ENCODE measurements at regions not wholly inside any gene's neighbourhood (a gene's known extent, or its start where the extent isn't known, plus 50 kb on each side); places are given as distances from the start of the nearest gene placed in this dataset.

GRCh38 chr6:33908025-33908424 is 104.2 kb upstream of the MLN start (continued):
- no peak for TF ChIP-seq RAD21 (conservative IDR thresholded peaks at IDR 0.05 in 1 of 2, IDR thresholded peaks at IDR 0.05 in 1 of 2)
- no peak for TF ChIP-seq RNF2 (IDR thresholded peaks at IDR 0.05; ENCODE audit: borderline replicate concordance, low read depth)
- TF ChIP-seq, protein P1, sequence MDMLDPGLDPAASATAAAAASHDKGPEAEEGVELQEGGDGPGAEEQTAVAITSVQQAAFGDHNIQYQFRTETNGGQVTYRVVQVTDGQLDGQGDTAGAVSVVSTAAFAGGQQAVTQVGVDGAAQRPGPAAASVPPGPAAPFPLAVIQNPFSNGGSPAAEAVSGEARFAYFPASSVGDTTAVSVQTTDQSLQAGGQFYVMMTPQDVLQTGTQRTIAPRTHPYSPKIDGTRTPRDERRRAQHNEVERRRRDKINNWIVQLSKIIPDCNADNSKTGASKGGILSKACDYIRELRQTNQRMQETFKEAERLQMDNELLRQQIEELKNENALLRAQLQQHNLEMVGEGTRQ (IDR thresholded peaks at IDR 0.05), result no peak
- TF ChIP-seq ZFP36 (IDR thresholded peaks at IDR 0.05; ENCODE audit: borderline replicate concordance, partially characterized antibody), result no peak
- TF ChIP-seq BHLHE40 (IDR thresholded peaks at IDR 0.05; ENCODE audit: low read depth, low read length), result no peak

GRCh38 chr6:33907227-33907626 is 103.4 kb upstream of the MLN start:
- POLR2A ChIA-PET, result interaction anchor here (0.7 kb wide), 1 partner anchor 195 kb away, joined by 4 read pairs; no protein-coding TSS in a partner anchor
- Histone ChIP-seq H3K4me2 (no peak overlapping the region), H3K27ac (no peak overlapping the region), H3K4me3 (no peak overlapping the region), H3K4me1 (0 out of 3 replicates have a peak, but pooled peaks cover 3% of the 10 kb centered on the region), H3K9me3 (no peaks in the 10 kb centered on the region)
- FAIRE-seq (no peak), DNase-seq (ENCODE audit: low read depth in 1 of 2, low spot score in 1 of 2) (no peak), ATAC-seq (no peak)
- TF ChIP-seq ZFP36 (IDR thresholded peaks at IDR 0.05; ENCODE audit: borderline replicate concordance, partially characterized antibody) (no peak), ATOH8 (CRISPR knock-in tag; IDR thresholded peaks at IDR 0.05; ENCODE audit: low read depth) (no peak), FOSL2 (IDR thresholded peaks at IDR 0.05) (no peak), FOSL2 (CRISPR knock-in tag; IDR thresholded peaks at IDR 0.05) (no peak), HOXA7 (CRISPR knock-in tag; IDR thresholded peaks at IDR 0.05) (no peak), MAZ (IDR thresholded peaks at IDR 0.05; ENCODE audit: borderline replicate concordance, low read depth, low read length) (no peak), CTCF (IDR thresholded peaks at IDR 0.05) (no peak)
- 61% methylated on average over 5 of the region's 5 CpGs for WGBS (ENCODE audit: missing lambda C conversion rate)
- CTCF ChIA-PET, result no interaction called here

DNA sequence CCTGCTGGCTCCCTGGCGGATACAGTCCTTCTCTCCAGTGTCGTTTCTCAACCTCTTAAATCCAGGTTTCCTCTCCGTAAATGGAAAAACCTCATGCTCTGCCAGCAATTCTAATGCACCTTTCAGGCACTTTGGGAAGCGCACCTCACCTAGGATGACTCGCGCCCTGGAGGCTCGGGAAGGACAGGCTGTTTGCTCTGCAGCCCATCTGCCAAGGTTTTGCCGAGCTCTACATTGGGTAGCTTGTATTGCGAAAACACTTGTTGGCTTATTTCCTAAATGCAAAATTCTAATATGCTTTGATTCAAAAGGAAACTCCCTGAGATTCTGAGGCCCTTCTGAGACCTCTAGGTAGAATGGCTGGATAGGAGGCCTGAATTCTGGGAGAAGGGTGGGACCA is 102.6 kb upstream of the MLN start:
- no peak overlapping the region for H3K4me2 ChIP-seq
- WGBS (ENCODE audit: missing lambda C conversion rate), result 85% methylated on average over 9 of the region's 9 CpGs
- ChIA-PET POLR2A (no interaction called here), CTCF (no interaction called here)
- no peak for ATAC-seq
- H3K4me1 ChIP-seq, result 0 out of 3 replicates have a peak, but pooled peaks cover 3% of the 10 kb centered on the region
- no peaks in the 10 kb centered on the region for H3K9me3 ChIP-seq
- TF ChIP-seq HOXB13 (CRISPR knock-in tag; IDR thresholded peaks at IDR 0.05; ENCODE audit: low read depth) (no peak), EP300 (IDR thresholded peaks at IDR 0.05) (no peak), EHF (CRISPR knock-in tag; IDR thresholded peaks at IDR 0.05) (no peak), TP53 (CRISPR knock-in tag; IDR thresholded peaks at IDR 0.05) (no peak), NFE2L2 (conservative IDR thresholded peaks at IDR 0.05; ENCODE audit: low read length) (no peak), ZFP36 (IDR thresholded peaks at IDR 0.05; ENCODE audit: borderline replicate concordance, partially characterized antibody) (no peak), BHLHE40 (IDR thresholded peaks at IDR 0.05; ENCODE audit: low read depth, low read length) (no peak), HOXB5 (CRISPR knock-in tag; IDR thresholded peaks at IDR 0.05) (no peak), SREBF2 (IDR thresholded peaks at IDR 0.05) (no peak), KDM1A (IDR thresholded peaks at IDR 0.05; ENCODE audit: low read depth) (no peak), HEYL (CRISPR knock-in tag; IDR thresholded peaks at IDR 0.05) (no peak), ATOH8 (CRISPR knock-in tag; IDR thresholded peaks at IDR 0.05; ENCODE audit: low read depth) (no peak), FOSL2 (IDR thresholded peaks at IDR 0.05) (no peak), FOSL2 (CRISPR knock-in tag; IDR thresholded peaks at IDR 0.05) (no peak), CBX2 (IDR thresholded peaks at IDR 0.05; ENCODE audit: borderline replicate concordance, low read depth) (no peak), MYC (IDR thresholded peaks at IDR 0.05; ENCODE audit: borderline replicate concordance, low read length) (no peak), RNF2 (IDR thresholded peaks at IDR 0.05; ENCODE audit: borderline replicate concordance, low read depth) (no peak), NPAS2 (CRISPR knock-in tag; IDR thresholded peaks at IDR 0.05; ENCODE audit: borderline replicate concordance) (no peak)
- TF ChIP-seq, protein P2, sequence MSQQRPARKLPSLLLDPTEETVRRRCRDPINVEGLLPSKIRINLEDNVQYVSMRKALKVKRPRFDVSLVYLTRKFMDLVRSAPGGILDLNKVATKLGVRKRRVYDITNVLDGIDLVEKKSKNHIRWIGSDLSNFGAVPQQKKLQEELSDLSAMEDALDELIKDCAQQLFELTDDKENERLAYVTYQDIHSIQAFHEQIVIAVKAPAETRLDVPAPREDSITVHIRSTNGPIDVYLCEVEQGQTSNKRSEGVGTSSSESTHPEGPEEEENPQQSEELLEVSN (IDR thresholded peaks at IDR 0.05; ENCODE audit: borderline replicate concordance, low read depth), result no peak
- TF ChIP-seq, protein P1 (IDR thresholded peaks at IDR 0.05), result no peak
- H3K27ac ChIP-seq, result no peak overlapping the region
- no peak for DNase-seq (ENCODE audit: low read depth in 1 of 2, low spot score in 1 of 2)
- FAIRE-seq, result no peak
- no peak overlapping the region for H3K4me3 ChIP-seq

Measured in A549 (cell line).